GM19397 (cell line): ENCODE measurements at regions not wholly inside any gene's neighbourhood (a gene's known extent, or its start where the extent isn't known, plus 50 kb on each side); places are given as distances from the start of the nearest gene placed in this dataset.

Source experiments
- ATAC-seq: cut with Tn5 transposase; IDR thresholded peaks from one replicate; pipeline ENCODE4 v1.9.1; 2021; ENCODE audit warnings: mild to moderate bottlenecking, moderate library complexity; ENCODE audit not compliant: unreplicated experiment

GRCh38 chr12:115659422-115659821 is 618.1 kb downstream of the MED13L start:
- ATAC-seq, result no peak

GRCh38 chr12:115657081-115658013 is 620.1 kb downstream of the MED13L start:
- ATAC-seq, result no peak

- ATAC-seq, result no peak
Measured at GRCh38 chr12:115650026-115650425, 627.5 kb downstream of the MED13L start.

- ATAC-seq, result no peak
Measured at GRCh38 chr12:115648463-115648862, 629.0 kb downstream of the MED13L start.

GRCh38 chr12:115646210-115646609 is 631.3 kb downstream of the MED13L start:
- no peak for ATAC-seq

GRCh38 chr12:115640929-115641328 is 636.6 kb downstream of the MED13L start:
- no peak for ATAC-seq

- no peak for ATAC-seq
Measured at GRCh38 chr12:115639648-115640012, 637.9 kb downstream of the MED13L start.

- ATAC-seq, result no peak
Measured at GRCh38 chr12:115638733-115639647, 638.5 kb downstream of the MED13L start.

GRCh38 chr12:115636546-115636945 is 640.9 kb downstream of the MED13L start:
- ATAC-seq, result no peak

GRCh38 chr12:115632308-115632707 is 645.2 kb downstream of the MED13L start:
- no peak for ATAC-seq

- ATAC-seq, result no peak
Measured at GRCh38 chr12:115630136-115630535, 647.4 kb downstream of the MED13L start.

GRCh38 chr12:115626210-115626609 is 651.3 kb downstream of the MED13L start:
- ATAC-seq, result no peak

- ATAC-seq, result no peak
Measured at GRCh38 chr12:115623764-115624334, 653.6 kb downstream of the MED13L start.

GRCh38 chr12:115623275-115623674 is 654.2 kb downstream of the MED13L start:
- ATAC-seq, result no peak

GRCh38 chr12:115620816-115621215 is 656.7 kb downstream of the MED13L start:
- no peak for ATAC-seq

- ATAC-seq, result no peak
Measured at GRCh38 chr12:115619889-115620288, 657.6 kb downstream of the MED13L start.

GRCh38 chr12:115619061-115619460 is 658.4 kb downstream of the MED13L start:
- ATAC-seq, result no peak

GRCh38 chr12:115618105-115618504 is 659.4 kb downstream of the MED13L start:
- ATAC-seq, result no peak

GRCh38 chr12:115617391-115617790 is 660.1 kb downstream of the MED13L start:
- no peak for ATAC-seq

- ATAC-seq, result no peak
Measured at GRCh38 chr12:115611477-115611876, 666.0 kb downstream of the MED13L start.

GRCh38 chr12:115609347-115609746 is 668.1 kb downstream of the MED13L start:
- ATAC-seq, result no peak
